Upper lobe of left lung (tissue), 4 donors: ENCODE measurements at regions not wholly inside any gene's neighbourhood (a gene's known extent, or its start where the extent isn't known, plus 50 kb on each side); places are given as distances from the start of the nearest gene placed in this dataset.

Source experiments
- CTCF ChIP-seq, 6 experiments: fragments of 450-650 bp in 4 of 6; fragments of 200-600 bp in 2 of 6; sonication (generic) in 2 of 6; IDR thresholded peaks; one replicate each; pipeline ENCODE4 v1.5.1; 2016 to 2019; ENCODE audit warnings: antibody characterized with exemption in 6 of 6
- POLR2A ChIP-seq, 4 donors: fragments of 450-650 bp; IDR thresholded peaks; one replicate each; pipeline ENCODE4 v1.5.1; 2016 to 2017; ENCODE audit warnings: antibody characterized with exemption in 4 of 4, mild to moderate bottlenecking in 2 of 4
- POLR2AphosphoS5 ChIP-seq, 2 donors: sonication (generic); formaldehyde crosslinking; IDR thresholded peaks; one replicate each; pipeline ENCODE4 v1.5.1; 2017; ENCODE audit warnings: antibody characterized with exemption in 2 of 2

GRCh38 chr1:190019717-190020116 lies 457.9 kb downstream of the BRINP3 start:
- TF ChIP-seq CTCF (IDR thresholded peaks at IDR 0.05) (no peak), POLR2A (IDR thresholded peaks at IDR 0.05) (no peak), POLR2AphosphoS5 (IDR thresholded peaks at IDR 0.05) (no peak)
